Activated naive CD4-positive, alpha-beta T cell treated with Interleukin-2 at 50 U/mL for 16 hours (primary cell): ENCODE measurements at regions not wholly inside any gene's neighbourhood (a gene's known extent, or its start where the extent isn't known, plus 50 kb on each side); places are given as distances from the start of the nearest gene placed in this dataset.
"Not testable (repeated sequence)": the region's sequence is repeated elsewhere in the genome, so short reads cannot be mapped to it uniquely, and the experiment has no call there.

ENCODE experiments used
- DNase-seq: peaks from one replicate; pipeline ENCODE4 v3.0.0-alpha.2; 2020

- DNase-seq, result no peak
Measured at GRCh38 chr5:159658266-159658925, 257.9 kb upstream of the ADRA1B start.

DNA sequence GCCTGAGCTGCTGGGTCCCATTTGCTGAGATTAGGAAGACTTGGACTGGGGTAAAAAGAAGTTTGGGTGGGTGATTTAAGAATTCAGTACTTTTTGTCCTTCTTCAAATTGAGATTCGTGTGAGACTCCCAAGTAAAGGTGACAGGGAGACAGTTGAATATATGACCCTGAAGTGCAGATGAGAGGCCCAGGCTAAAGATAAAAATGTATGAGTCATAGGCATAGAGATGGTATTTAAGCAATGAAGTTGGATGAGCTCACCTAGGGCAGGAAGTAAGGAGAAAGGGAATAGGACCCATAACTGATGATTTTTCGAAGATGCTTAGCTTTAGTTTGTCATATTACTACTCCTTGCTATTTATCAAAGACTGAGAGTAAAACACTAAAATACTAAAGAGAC is 255.9 kb upstream of the ADRA1B start:
- DNase-seq, result no peak

GRCh38 chr5:159663986-159664385 is 252.3 kb upstream of the ADRA1B start:
- DNase-seq, result no peak

DNA sequence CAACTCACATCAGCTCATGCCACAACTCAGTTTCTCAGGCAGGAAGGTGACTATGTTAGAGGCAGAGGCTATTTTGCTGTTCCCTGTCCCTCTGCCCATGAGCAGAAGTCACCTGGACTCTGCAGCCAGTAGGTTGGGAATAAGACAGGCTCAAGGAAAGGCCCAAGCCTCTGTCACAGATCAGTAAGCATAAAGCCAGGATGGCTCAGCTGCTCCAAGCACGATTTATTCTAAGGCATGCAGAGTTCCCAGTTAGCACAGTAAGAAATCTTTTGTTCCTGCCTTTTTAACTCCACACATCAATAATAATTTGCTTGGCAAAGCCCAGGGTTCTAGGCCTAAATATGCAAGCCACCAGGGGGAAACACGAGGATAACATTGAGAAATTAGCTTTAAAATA is 249.0 kb upstream of the ADRA1B start:
- no peak for DNase-seq

- DNase-seq, result no peak
Measured at GRCh38 chr5:159668556-159668955, 247.7 kb upstream of the ADRA1B start.

DNA sequence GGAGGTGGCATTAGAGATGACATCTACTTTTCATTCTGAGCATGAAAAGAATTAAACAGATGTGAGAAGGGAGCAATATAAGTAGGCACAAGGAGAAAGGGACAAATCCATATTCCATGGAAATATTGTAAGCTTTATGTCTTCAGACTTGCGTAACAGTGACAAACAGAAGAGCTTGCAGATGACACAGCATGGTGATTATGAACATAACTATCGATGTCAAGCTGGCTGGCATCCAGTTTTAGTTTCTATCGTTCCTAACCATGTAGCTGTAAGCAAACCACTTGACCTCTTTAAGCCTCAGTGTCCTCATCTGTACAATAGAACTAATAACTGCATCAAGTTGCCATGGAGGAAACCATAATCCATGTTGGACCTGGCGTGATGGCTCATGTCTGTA is 246.7 kb upstream of the ADRA1B start:
- DNase-seq, result no peak

DNA sequence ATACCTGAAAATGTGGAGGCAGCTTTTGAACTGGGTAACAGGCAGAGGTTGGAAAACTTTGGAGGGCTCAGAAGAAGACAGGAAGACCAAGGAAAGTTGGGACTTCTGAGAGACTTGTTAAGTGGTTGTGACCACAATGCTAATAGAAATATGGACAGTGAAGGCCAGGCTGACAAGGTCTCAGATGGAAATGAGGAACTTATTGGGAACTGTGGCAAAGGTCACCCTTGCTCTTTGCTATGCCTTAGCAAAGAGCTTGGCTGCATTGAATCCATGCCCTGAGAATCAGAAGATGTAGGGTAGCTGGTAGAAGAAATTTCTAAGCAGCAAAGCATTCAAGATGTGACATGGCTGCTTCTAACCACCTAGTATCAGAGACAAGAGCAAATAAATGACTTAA is 244.4 kb upstream of the ADRA1B start:
- no peak for DNase-seq

GRCh38 chr5:159673538-159673937 is 242.7 kb upstream of the ADRA1B start:
- no peak for DNase-seq

GRCh38 chr5:159678657-159679392 is 237.5 kb upstream of the ADRA1B start:
- no peak for DNase-seq

DNA sequence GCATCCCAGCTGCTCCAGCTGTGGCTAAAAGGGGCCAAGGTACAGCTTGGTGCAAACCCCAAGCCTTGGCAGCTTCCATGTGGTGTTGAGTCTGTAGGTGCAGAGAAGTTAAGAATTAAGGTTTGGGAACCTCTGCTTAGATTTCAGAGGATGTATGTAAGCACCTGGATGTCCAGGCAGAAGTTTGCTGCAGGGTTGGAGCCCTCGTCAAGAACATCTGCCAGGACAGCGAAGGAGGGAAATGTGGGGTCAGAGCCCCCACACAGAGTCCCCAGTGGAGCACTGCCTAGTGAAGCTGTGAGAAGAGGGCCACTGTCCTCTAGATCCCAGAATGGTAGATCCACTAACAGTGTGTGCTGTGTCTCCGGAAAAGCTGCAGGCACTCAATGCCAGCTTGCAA is 236.2 kb upstream of the ADRA1B start:
- DNase-seq, result no peak

GRCh38 chr5:159681661-159682060 is 234.6 kb upstream of the ADRA1B start:
- DNase-seq, result no peak

DNA sequence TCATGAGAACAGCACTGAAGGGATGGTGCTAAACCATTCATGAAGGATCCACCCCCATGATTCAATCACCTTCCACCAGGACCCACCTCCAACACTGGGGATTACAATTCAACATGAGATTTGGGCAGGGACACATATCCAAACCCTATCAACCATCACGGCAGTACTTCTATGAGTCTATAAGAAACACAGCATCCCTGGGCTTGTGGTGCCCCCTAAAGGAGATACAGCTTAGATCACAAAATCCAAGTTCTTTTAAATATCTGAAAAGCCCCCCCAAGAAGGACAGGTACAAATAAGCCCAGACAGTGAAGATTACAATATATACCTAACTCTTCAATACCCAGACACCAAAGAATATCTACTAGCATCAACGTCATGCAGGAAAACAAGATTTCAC is 233.7 kb upstream of the ADRA1B start:
- no peak for DNase-seq

GRCh38 chr5:159687892-159688291 is 228.4 kb upstream of the ADRA1B start:
- not testable (repeated sequence) for DNase-seq

- DNase-seq, result no peak
Measured at GRCh38 chr5:159695741-159696294, 220.5 kb upstream of the ADRA1B start.

GRCh38 chr5:159697530-159697929 is 218.8 kb upstream of the ADRA1B start:
- no peak for DNase-seq

GRCh38 chr5:159698322-159698721 is 218.0 kb upstream of the ADRA1B start:
- no peak for DNase-seq

DNA sequence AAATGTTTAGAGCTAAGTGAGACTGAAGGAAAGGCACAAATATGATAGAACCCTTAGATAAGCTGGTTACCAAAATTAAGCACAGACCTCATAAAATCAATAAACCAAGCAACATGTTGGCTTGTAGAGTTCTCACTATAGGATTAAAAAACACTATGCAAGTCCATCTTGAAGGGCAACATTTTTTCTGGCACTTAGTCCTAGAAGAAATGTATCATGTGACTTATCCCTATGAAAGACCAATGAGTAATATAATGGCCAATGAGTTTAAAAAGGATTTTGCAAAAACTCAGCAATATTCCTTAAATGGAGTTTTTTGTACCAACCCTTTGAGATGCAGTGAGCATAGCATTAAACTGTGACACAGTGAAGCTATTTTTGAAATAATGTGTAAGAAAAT is 216.3 kb upstream of the ADRA1B start:
- no peak for DNase-seq

- no peak for DNase-seq
Measured at GRCh38 chr5:159702301-159702700, 214.0 kb upstream of the ADRA1B start.

- no peak for DNase-seq
Measured at GRCh38 chr5:159702826-159703225, 213.5 kb upstream of the ADRA1B start.

- DNase-seq, result no peak
Measured at GRCh38 chr5:159704160-159704559, 212.1 kb upstream of the ADRA1B start.

- DNase-seq, result no peak
Measured at GRCh38 chr5:159705948-159706347, 210.3 kb upstream of the ADRA1B start.

DNA sequence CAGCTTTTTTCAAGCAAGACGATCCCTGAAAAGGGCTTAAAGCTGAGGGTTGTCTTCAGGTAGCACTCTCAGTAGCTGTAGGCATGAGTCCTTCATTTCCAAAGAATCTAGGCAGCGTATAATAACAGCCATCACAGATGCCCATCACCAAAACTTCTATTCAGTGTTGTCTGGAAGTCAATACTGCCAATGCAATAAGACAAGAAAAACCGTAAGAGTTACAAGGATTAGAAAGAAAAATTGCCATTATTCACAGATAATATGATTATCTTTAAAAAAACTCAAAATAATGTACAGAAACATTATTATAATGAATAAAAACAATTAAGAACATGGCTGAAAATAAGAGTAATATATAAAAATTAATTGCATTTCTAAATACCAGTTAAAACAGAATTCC is 208.2 kb upstream of the ADRA1B start:
- DNase-seq, result no peak

GRCh38 chr5:159712672-159713071 is 203.6 kb upstream of the ADRA1B start:
- no peak for DNase-seq

- DNase-seq, result no peak
Measured at GRCh38 chr5:159713254-159713653, 203.0 kb upstream of the ADRA1B start.

GRCh38 chr5:159713773-159714172 is 202.5 kb upstream of the ADRA1B start:
- DNase-seq, result no peak
